ENCODE measurements at regions not wholly inside any gene's neighbourhood (a gene's known extent, or its start where the extent isn't known, plus 50 kb on each side); places are given as distances from the start of the nearest gene placed in this dataset.

DNA sequence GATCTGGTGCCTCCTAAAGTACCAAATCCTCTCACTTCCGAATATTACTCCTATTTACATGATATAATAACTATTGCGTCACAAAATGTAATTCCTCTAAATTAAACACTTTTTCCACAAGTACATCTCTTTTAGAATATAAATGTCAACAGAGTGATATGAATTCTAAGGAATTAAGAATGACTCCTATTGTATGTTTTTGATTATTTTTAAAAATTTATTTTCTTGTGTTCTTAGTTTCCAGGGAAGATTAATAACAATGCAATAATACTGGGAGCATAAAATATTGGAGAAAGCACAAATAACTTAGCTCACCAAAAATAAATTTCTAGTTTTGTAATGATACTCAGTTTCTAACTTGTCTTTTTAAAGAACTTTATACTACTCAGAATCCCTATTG lies 184.9 kb downstream of the PCDH18 start:
- Mint-ChIP-seq H3K4me1 (ENCODE audit: low read depth) (no peaks in the 10 kb centered on the region), H3K4me3 (no peak overlapping the region), H3K27ac (no peak overlapping the region), H3K36me3 (ENCODE audit: insufficient read depth in 2 of 2) (peaks cover 0 to 2% of the 10 kb centered on the region in 2 donors), H3K9me3 (peaks cover 7 to 8% of the 10 kb centered on the region in 2 donors), H3K27me3 (ENCODE audit: low read depth) (no peaks in the 10 kb centered on the region)
- no peak for ATAC-seq (replicated peaks in 1 of 2)
- DNase-seq: no peak

DNA sequence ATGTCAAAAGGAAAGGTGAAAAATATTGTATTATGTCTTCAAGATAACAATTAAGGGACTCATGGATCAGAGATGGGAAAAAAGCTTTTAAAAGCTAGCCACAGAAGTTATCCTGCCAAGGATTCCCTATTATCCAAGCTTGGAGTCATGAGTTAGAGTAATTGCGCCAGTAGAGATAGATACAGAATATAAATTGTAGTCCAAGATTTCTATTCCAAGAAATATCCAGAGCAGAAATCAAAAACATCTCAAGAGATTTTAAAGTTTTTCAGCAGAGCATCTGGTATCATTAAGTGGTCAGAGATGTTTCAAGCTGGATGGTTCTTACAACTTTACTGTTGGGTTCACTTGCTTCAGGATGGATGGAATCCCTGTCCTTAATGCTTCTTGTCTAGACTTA lies 186.7 kb downstream of the PCDH18 start:
- no peaks in the 10 kb centered on the region for H3K9me3 Mint-ChIP-seq
- H3K36me3 Mint-ChIP-seq (ENCODE audit: insufficient read depth in 2 of 2): no peaks in the 10 kb centered on the region
- DNase-seq (no peak), ATAC-seq (replicated peaks in 1 of 2) (no peak)
- no peak overlapping the region for H3K4me3 Mint-ChIP-seq
- no peaks in the 10 kb centered on the region for H3K27me3 Mint-ChIP-seq (ENCODE audit: low read depth)
- H3K27ac Mint-ChIP-seq: no peak overlapping the region
- no peaks in the 10 kb centered on the region for H3K4me1 Mint-ChIP-seq (ENCODE audit: low read depth)

DNA sequence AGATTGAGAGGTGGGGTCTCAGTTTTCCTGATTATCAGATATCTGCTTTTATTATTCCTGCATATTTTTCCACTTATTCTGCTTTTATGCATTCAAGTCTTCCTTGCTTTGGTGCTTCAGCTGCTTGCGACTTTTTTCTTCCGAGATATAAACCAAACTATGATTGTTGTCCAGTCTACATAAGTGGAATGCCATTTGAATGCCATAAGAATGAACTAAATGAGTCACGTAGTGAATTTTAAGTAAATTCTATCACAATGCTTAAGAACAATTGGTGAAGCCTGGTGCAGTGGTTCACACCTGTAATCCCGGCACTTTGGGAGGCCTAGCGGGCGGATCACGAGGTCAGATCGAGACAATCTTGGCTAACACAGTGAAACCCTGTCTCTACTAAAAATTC lies 189.1 kb downstream of the PCDH18 start:
- no peaks in the 10 kb centered on the region for H3K27me3 Mint-ChIP-seq (ENCODE audit: low read depth)
- DNase-seq: no peak
- no peak overlapping the region for H3K4me3 Mint-ChIP-seq
- no peak for ATAC-seq (replicated peaks in 1 of 2)
- peaks cover 2% of the 10 kb centered on the region in 2 donors for H3K9me3 Mint-ChIP-seq
- no peaks in the 10 kb centered on the region for H3K4me1 Mint-ChIP-seq (ENCODE audit: low read depth)
- no peak overlapping the region for H3K27ac Mint-ChIP-seq
- no peaks in the 10 kb centered on the region for H3K36me3 Mint-ChIP-seq (ENCODE audit: insufficient read depth in 2 of 2)

DNA sequence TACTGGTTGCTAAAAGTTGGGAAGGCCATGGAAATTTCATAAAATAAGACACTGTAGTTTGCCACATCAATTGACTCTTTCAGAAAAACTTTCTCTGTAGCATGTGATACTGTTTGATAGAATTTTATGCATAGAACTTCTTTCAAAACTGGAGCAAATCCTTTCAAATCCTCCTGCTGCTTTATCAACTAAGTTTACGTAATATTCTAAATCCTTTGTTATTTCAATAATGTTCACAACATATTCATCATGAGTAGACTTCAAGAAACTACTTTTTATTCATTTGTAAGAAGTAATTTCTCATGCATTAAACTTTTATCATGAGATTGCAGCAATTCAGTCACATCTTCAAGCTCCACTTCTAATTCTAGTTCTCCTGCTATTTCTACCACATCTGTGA lies 199.3 kb downstream of the PCDH18 start:
- Mint-ChIP-seq H3K4me3 (no peak overlapping the region), H3K27ac (no peak overlapping the region), H3K9me3 (peaks cover 3 to 7% of the 10 kb centered on the region in 2 donors), H3K27me3 (ENCODE audit: low read depth) (no peaks in the 10 kb centered on the region), H3K36me3 (ENCODE audit: insufficient read depth in 2 of 2) (peaks cover 0 to 1% of the 10 kb centered on the region in 2 donors), H3K4me1 (ENCODE audit: low read depth) (no peaks in the 10 kb centered on the region)
- ATAC-seq (replicated peaks in 1 of 2) (no peak), DNase-seq (no peak)

DNA sequence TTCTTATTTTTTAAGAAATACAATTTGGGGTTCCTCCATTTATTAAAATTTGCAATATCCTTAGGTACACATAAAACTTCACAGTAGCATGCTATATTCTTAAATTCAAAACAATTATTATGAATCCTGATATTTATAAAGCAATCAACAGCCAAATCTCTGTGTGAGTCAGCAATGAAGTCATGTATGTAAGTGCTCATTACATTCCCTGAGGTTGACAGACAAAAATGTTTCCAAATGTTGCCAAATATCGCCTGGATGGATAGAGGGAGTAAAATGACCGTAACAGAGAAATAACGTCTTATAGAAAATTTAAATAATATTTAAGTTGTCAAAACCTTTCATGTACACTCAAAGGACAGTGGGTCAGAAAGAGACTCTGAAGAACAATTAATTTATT lies 220.0 kb downstream of the PCDH18 start:
- ATAC-seq (replicated peaks in 1 of 2) (no peak), DNase-seq (no peak)
- H3K36me3 Mint-ChIP-seq (ENCODE audit: insufficient read depth in 2 of 2): no peaks in the 10 kb centered on the region
- H3K9me3 Mint-ChIP-seq: no peaks in the 10 kb centered on the region
- no peaks in the 10 kb centered on the region for H3K27me3 Mint-ChIP-seq (ENCODE audit: low read depth)
- no peaks in the 10 kb centered on the region for H3K4me1 Mint-ChIP-seq (ENCODE audit: low read depth)
- no peak overlapping the region for H3K4me3 Mint-ChIP-seq
- no peak overlapping the region for H3K27ac Mint-ChIP-seq

DNA sequence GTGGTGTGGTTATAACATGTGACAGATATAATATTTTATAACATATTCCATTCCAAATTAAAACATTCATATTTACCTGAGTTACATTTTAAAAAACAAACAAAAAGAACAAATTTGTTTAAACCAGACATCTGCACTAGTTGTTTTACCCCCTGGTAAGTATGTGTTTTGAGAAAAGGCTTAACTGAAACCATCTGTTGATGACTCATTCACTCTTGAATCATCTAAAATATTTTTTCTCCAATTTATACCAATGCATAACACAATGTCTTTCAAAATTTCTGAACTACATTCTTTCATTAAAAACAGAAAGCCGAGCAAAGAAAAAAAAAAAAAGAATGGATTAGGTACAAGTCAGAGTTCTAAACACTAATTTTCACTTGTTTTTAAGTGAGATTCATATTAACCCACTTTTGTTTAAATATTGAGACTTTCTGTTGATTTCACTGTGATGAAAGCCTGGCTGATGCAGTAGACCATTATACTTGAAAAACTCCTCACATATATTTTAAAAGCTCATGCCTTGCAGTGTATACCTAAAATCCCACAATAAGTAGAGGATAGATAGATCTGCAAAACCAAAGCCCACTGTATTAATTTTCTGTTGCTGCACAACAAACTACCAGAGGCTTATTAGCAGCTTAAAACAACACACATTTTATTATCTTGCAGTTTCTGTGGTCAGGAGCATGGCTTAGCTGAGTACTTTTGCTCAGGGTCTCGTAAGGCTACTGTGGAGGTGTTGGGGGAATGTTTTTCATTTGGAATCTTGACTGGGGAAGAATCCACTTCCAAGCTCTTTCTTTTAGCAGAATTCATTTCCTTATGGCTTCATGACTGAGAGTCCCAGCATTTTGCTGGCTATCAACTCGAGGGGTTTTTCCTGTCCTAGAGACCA lies 221.5 kb downstream of the PCDH18 start:
- DNase-seq (no peak), ATAC-seq (replicated peaks in 1 of 2) (no peak)
- H3K27me3 Mint-ChIP-seq (ENCODE audit: low read depth): no peaks in the 10 kb centered on the region
- no peak overlapping the region for H3K4me3 Mint-ChIP-seq
- H3K36me3 Mint-ChIP-seq (ENCODE audit: insufficient read depth in 2 of 2): no peaks in the 10 kb centered on the region
- H3K27ac Mint-ChIP-seq: no peak overlapping the region
- no peaks in the 10 kb centered on the region for H3K9me3 Mint-ChIP-seq
- H3K4me1 Mint-ChIP-seq (ENCODE audit: low read depth): no peaks in the 10 kb centered on the region

DNA sequence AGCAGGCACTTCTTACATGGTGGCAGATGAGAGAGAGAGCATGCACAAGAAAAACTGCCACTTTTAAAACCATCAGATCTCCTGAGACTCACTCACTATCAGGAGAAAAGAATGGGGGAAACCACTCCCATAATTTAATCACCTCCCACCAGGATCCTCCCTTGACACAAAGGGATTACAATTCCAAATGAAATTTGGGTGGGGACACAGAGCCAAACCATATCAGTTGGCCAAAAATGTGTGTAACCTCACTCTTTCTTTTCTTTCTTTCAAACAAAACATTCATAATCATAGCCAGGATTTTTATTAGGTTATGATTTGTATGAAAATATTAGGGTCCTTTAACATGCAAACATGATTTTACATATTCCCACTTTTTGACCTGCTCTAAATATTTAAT lies 222.1 kb downstream of the PCDH18 start:
- no peaks in the 10 kb centered on the region for H3K4me1 Mint-ChIP-seq (ENCODE audit: low read depth)
- no peaks in the 10 kb centered on the region for H3K27me3 Mint-ChIP-seq (ENCODE audit: low read depth)
- no peaks in the 10 kb centered on the region for H3K36me3 Mint-ChIP-seq (ENCODE audit: insufficient read depth in 2 of 2)
- DNase-seq (no peak), ATAC-seq (replicated peaks in 1 of 2) (no peak)
- no peak overlapping the region for H3K27ac Mint-ChIP-seq
- H3K4me3 Mint-ChIP-seq: no peak overlapping the region
- no peaks in the 10 kb centered on the region for H3K9me3 Mint-ChIP-seq

DNA sequence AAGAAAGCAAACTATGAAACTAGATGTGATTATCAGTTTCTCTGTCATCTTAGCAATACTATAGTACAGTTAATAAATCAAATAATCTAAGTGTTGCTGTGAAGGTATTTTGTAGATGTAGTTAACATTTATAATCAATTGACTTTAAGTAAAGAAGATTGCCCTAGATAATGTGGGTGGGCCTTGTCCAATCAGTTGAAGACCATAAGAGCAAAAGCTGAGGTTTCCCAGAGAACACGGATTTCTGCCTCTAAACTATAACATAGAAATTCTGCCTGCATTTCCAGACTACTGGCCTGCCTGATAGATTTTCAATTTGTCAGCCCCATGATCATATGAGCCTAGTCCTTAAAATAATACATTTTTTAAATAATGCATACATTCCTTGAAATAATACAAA lies 222.9 kb downstream of the PCDH18 start:
- DNase-seq (no peak), ATAC-seq (replicated peaks in 1 of 2) (no peak)
- Mint-ChIP-seq H3K27me3 (ENCODE audit: low read depth) (no peaks in the 10 kb centered on the region), H3K9me3 (peaks cover 0 to 2% of the 10 kb centered on the region in 2 donors), H3K36me3 (ENCODE audit: insufficient read depth in 2 of 2) (no peaks in the 10 kb centered on the region), H3K4me3 (no peak overlapping the region), H3K27ac (no peak overlapping the region), H3K4me1 (ENCODE audit: low read depth) (no peaks in the 10 kb centered on the region)

DNA sequence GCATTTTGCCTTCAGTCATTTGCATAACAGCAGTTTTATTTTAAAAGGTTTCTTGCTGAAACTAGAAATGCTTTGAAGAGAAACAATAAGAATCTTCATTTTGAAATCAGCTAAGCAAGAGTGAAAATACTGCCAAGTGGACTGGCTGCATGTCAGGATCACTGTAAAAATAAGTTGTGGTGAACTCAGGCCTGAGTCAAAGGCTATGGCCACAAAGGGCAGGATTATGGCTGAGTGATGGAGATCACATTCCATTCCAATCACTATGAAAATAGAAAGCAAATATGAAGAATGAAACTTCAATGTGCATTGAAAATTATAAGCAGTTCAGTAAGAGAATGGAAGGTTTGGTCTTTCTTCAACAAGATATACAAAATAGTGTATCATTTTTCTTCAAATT lies 224.5 kb downstream of the PCDH18 start:
- peaks cover 0 to 6% of the 10 kb centered on the region in 2 donors for H3K9me3 Mint-ChIP-seq

DNA sequence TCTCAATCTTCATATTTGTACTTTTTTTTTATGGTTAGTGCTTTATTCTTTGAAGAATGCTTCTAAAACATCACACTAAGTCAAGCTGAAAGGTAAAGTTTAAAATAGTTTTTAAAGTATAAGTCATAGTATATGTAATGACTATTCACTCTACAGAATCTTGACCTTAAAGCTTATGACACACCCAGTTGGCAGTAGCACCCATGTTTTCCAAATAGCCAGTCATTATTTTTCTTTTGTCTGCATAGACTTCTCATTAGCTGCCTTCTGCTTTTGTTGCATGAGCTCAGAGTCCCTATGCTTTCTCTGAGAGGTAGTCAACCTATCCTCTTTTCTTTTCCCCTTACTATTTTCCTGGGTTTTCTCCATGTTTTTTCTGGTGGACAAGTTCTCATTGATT lies 231.5 kb downstream of the PCDH18 start:
- no peak overlapping the region for H3K4me3 Mint-ChIP-seq
- no peaks in the 10 kb centered on the region for H3K4me1 Mint-ChIP-seq (ENCODE audit: low read depth)

More for the DNA sequence above, 224.5 kb downstream of the PCDH18 start:
- H3K4me3 Mint-ChIP-seq: no peak overlapping the region
- ATAC-seq (replicated peaks in 1 of 2) (no peak), DNase-seq (no peak)
- no peaks in the 10 kb centered on the region for H3K27me3 Mint-ChIP-seq (ENCODE audit: low read depth)
- H3K36me3 Mint-ChIP-seq (ENCODE audit: insufficient read depth in 2 of 2): no peaks in the 10 kb centered on the region
- no peaks in the 10 kb centered on the region for H3K4me1 Mint-ChIP-seq (ENCODE audit: low read depth)
- no peak overlapping the region for H3K27ac Mint-ChIP-seq

DNA sequence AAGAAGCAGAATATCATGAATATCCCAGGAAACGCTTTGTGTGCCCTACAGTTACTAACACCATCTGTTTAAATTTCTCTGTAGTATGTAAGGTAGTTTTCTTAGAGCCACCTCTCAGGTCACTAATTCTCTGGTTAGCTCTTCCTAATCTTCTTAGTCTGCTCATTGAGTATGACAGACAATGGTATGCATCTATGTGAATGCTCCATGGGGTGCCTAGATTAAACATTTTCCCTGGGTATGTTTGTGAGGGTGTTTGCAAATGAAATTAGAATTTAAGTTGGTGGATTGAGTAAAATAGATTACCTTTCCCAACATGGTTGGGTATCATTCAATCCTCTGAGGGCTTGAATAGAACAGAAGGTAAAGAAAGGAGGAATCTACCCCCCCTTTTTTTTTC lies 233.0 kb downstream of the PCDH18 start:
- Mint-ChIP-seq H3K36me3 (ENCODE audit: insufficient read depth in 2 of 2) (no peaks in the 10 kb centered on the region), H3K9me3 (peaks cover 8 to 11% of the 10 kb centered on the region in 2 donors), H3K27ac (no peak overlapping the region), H3K27me3 (ENCODE audit: low read depth) (no peaks in the 10 kb centered on the region), H3K4me1 (ENCODE audit: low read depth) (no peaks in the 10 kb centered on the region), H3K4me3 (no peak overlapping the region)
- ATAC-seq (replicated peaks in 1 of 2): no peak
- DNase-seq: no peak

More for the DNA sequence above, 231.5 kb downstream of the PCDH18 start:
- Mint-ChIP-seq H3K9me3 (peaks cover 7 to 12% of the 10 kb centered on the region in 2 donors), H3K27ac (no peak overlapping the region), H3K36me3 (ENCODE audit: insufficient read depth in 2 of 2) (no peaks in the 10 kb centered on the region), H3K27me3 (ENCODE audit: low read depth) (no peaks in the 10 kb centered on the region)
- ATAC-seq (replicated peaks in 1 of 2) (no peak), DNase-seq (no peak)

DNA sequence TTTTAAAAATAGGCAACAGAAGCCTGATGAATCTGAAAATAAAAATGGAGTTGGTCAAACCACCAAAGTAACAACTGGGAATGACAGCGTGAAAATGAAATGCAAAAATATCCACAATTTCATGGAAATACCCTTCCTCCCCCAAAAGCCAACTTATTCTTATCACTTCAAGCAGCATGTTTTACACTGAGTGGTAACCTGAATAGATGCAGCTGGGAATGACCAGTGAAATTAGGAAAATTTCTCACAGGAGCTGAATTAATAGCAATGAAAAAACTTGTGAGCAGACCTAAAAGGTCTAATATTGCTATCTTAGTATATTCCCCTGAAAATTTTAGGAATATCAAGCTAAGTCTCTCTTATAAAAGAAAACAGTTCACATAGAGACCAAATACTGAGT lies 239.0 kb downstream of the PCDH18 start:
- H3K4me3 Mint-ChIP-seq: no peak overlapping the region
- peaks cover 9 to 11% of the 10 kb centered on the region in 2 donors for H3K9me3 Mint-ChIP-seq
- no peak overlapping the region for H3K27ac Mint-ChIP-seq
- no peaks in the 10 kb centered on the region for H3K27me3 Mint-ChIP-seq (ENCODE audit: low read depth)
- DNase-seq (no peak), ATAC-seq (replicated peaks in 1 of 2) (no peak)
- no peaks in the 10 kb centered on the region for H3K36me3 Mint-ChIP-seq (ENCODE audit: insufficient read depth in 2 of 2)
- no peaks in the 10 kb centered on the region for H3K4me1 Mint-ChIP-seq (ENCODE audit: low read depth)

DNA sequence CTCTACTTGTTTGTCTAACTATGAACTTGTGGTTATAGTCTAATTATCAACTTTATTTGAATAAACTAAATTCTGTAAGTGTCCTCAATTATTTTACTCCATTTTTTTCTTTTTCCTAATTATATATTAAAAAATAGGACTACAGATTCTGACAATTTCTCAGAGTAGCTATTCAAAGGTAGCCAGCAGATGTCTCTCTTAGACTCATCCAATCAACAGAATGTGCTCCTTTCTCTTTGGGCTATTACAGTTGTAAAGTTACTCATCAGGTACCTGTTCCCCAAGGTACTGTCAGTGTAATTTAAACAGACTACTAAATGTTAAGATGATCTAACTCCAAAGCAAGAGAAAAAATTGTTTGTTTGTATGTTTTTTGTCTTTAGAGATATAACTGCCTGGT lies 248.6 kb downstream of the PCDH18 start:
- peaks cover 7 to 12% of the 10 kb centered on the region in 2 donors for H3K9me3 Mint-ChIP-seq
- H3K4me1 Mint-ChIP-seq (ENCODE audit: low read depth): no peaks in the 10 kb centered on the region
- H3K27me3 Mint-ChIP-seq (ENCODE audit: low read depth): no peaks in the 10 kb centered on the region
- no peak for ATAC-seq (replicated peaks in 1 of 2)
- no peak overlapping the region for H3K27ac Mint-ChIP-seq
- no peak overlapping the region for H3K4me3 Mint-ChIP-seq
- no peak for DNase-seq
- H3K36me3 Mint-ChIP-seq (ENCODE audit: insufficient read depth in 2 of 2): no peaks in the 10 kb centered on the region

DNA sequence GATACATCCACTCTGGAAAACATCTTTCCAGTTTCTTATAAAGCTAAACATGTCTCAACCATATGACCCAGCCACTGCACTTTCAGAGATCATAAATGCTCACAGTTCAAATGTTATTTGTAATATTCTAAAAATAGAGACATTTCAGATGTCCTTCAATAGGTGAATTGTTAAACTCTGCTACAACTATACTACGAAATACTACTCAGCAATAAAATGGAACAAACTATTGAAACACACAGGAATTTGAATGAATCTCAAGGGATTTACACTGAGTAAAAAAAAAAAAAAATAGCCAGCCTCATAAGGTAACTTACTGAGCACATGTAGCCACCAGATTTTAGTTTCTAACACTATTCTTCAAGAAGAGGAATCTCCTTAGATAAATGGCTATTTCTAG lies 253.9 kb downstream of the PCDH18 start:
- ATAC-seq (replicated peaks in 1 of 2) (no peak), DNase-seq (no peak)
- no peaks in the 10 kb centered on the region for H3K4me1 Mint-ChIP-seq (ENCODE audit: low read depth)
- H3K27me3 Mint-ChIP-seq (ENCODE audit: low read depth): no peaks in the 10 kb centered on the region
- H3K27ac Mint-ChIP-seq: no peak overlapping the region
- no peaks in the 10 kb centered on the region for H3K36me3 Mint-ChIP-seq (ENCODE audit: insufficient read depth in 2 of 2)
- no peak overlapping the region for H3K4me3 Mint-ChIP-seq
- H3K9me3 Mint-ChIP-seq: peaks cover 5% of the 10 kb centered on the region in 2 donors
